Effector memory CD8-positive, alpha-beta T cell (primary cell): ENCODE measurements at regions not wholly inside any gene's neighbourhood (a gene's known extent, or its start where the extent isn't known, plus 50 kb on each side); places are given as distances from the start of the nearest gene placed in this dataset.

Experiments
- ATAC-seq: fragments of 150-1000 bp; cut with Tn5 transposase; replicated peaks from 2 replicates; pipeline ENCODE4 v1.10.0; 2021; ENCODE audit warnings: mild to moderate bottlenecking, moderate library complexity
- DNase-seq, 3 experiments: peaks; one replicate each; pipeline ENCODE4 v3.0.0; 2021
- H3K27ac Mint-ChIP-seq, 2 donors: one replicate each; pipeline ENCODE4 v1.8.0; 2022; ENCODE audit warnings: mild to moderate bottlenecking in 2 of 2, mixed read lengths in 2 of 2, moderate library complexity in 2 of 2
- H3K27me3 Mint-ChIP-seq, 2 donors: one replicate each; pipeline ENCODE4 v1.8.0; 2022; ENCODE audit warnings: mixed read lengths in 2 of 2
- H3K36me3 Mint-ChIP-seq: one replicate; pipeline ENCODE4 v1.8.0; 2022; ENCODE audit warnings: mild to moderate bottlenecking, moderate library complexity, mixed read lengths; ENCODE audit not compliant: insufficient read depth
- H3K4me1 Mint-ChIP-seq, 2 donors: one replicate each; pipeline ENCODE4 v1.8.0; 2022; ENCODE audit warnings: low read depth in 2 of 2, mixed read lengths in 2 of 2
- H3K4me3 Mint-ChIP-seq, 2 donors: one replicate each; pipeline ENCODE4 v1.8.0; 2022; ENCODE audit warnings: mild to moderate bottlenecking in 2 of 2, mixed read lengths in 2 of 2, moderate library complexity in 2 of 2
- H3K9me3 Mint-ChIP-seq, 2 donors: one replicate each; pipeline ENCODE4 v1.8.0; 2022; ENCODE audit warnings: mixed read lengths in 2 of 2

DNA sequence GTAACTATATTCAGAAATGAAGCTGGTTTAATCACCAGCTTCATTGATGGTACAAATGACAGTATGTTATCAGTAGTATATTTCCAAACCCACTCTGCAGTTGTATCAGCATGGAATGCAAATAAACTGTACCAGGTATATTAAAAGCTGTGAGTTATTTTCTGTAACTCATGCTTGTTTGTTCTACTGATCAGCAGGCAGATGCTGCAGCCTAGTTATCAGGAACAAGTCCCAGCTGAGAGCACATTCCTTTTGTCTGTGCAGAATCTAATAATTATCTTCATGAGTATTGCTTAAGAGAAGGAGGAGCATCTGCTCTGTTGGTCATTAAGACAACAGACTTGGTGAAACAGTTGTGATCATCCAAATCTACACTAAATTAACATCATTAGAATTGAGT lies 1331.1 kb downstream of the MRPL39 start:
- no peak for ATAC-seq
- no peak overlapping the region for H3K27ac Mint-ChIP-seq

DNA sequence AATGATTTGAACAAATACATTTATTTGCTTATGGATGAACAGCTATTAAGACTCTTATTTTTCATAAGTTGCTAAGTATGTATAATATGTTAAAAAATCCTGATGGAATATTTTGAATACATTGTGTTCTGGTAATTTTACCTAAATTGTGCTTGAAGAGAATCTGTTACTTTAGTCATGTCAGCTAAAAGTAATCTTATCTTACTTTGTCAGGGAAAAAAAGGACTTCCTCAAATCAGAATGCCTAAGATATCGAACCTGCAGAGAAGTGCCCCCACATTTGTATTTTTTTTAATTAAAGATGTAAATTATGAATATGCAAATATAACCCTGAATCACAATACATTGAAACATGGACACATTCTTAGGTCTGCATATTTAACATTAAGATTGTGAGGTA lies 1331.7 kb downstream of the MRPL39 start:
- Mint-ChIP-seq H3K27ac (no peak overlapping the region), H3K4me1 (no peaks in the 10 kb centered on the region), H3K27me3 (no peaks in the 10 kb centered on the region), H3K4me3 (no peak overlapping the region), H3K36me3 (no peaks in the 10 kb centered on the region), H3K9me3 (peaks cover 16 to 22% of the 10 kb centered on the region in 2 donors)
- ATAC-seq (no peak), DNase-seq (no peak)

More for the DNA sequence above, 1331.1 kb downstream of the MRPL39 start:
- Mint-ChIP-seq H3K9me3 (peaks cover 11 to 16% of the 10 kb centered on the region in 2 donors), H3K36me3 (no peaks in the 10 kb centered on the region), H3K27me3 (no peaks in the 10 kb centered on the region), H3K4me1 (no peaks in the 10 kb centered on the region), H3K4me3 (no peak overlapping the region)
- DNase-seq, result no peak

DNA sequence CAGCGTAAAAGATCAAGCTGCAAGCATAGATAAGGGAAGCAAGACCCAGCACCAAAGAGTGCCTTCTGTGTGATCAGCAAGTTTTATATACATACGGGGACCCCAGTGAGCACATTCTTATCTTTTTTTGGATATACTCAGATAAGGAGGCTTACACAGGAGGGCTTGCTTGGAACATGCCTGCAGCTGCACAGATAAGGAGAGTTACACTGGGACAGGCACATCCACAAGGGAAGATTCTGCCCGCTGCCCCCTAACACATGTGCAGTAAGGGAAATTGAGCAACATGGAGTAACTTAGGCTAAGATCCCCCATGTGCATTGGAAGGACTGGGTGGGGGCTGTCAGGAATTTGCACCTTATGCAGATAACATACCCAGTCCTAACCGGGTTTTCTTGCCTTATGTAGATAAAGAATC lies 1334.8 kb downstream of the MRPL39 start:
- no peak overlapping the region for H3K27ac Mint-ChIP-seq
- no peak overlapping the region for H3K4me3 Mint-ChIP-seq
- no peak for ATAC-seq
- no peaks in the 10 kb centered on the region for H3K4me1 Mint-ChIP-seq
- H3K27me3 Mint-ChIP-seq, result no peaks in the 10 kb centered on the region
- peaks cover 11 to 17% of the 10 kb centered on the region in 2 donors for H3K9me3 Mint-ChIP-seq
- no peaks in the 10 kb centered on the region for H3K36me3 Mint-ChIP-seq
- no peak for DNase-seq

DNA sequence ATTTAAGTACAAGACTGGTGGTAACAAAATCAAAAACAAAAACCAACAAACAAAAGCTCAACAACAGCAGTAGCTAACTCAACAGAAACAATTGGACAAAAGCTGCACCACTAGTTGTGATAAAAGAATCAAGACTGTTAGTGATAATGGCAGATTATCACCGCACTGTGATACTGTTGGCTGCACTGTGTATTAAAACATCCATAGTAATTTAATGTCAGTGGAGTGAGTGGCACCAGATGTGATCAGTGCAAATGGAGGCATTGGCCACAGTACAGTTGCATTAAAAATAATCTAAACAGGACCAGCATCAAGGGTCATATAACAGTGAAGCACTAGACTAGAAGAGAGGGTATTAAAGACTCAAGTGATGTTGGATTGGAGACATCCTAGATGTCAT lies 1341.3 kb downstream of the MRPL39 start:
- H3K9me3 Mint-ChIP-seq, result peaks cover 7 to 17% of the 10 kb centered on the region in 2 donors
- no peaks in the 10 kb centered on the region for H3K36me3 Mint-ChIP-seq
- no peak for ATAC-seq
- no peaks in the 10 kb centered on the region for H3K4me1 Mint-ChIP-seq
- H3K4me3 Mint-ChIP-seq, result no peak overlapping the region
- H3K27ac Mint-ChIP-seq, result no peak overlapping the region
- DNase-seq, result no peak
- no peaks in the 10 kb centered on the region for H3K27me3 Mint-ChIP-seq

DNA sequence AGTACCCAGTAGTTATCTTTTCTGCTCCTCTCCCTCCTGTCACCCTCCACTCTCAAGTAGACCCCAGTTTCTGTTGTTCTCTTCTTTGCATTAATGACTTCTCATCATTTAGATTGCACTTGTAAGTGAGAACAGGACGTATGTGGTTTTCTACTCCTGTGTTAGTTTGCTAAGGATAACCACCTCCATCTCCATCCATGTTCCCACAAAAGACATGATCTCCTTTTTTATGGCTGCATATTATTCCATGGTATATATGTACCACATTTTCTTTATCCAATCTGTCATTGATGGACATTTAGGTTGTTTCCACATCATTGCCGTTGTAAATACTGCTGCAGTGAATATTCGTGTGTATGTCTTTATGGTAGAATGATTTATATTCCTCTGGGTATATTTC lies 1346.5 kb downstream of the MRPL39 start:
- DNase-seq, result no peak
- Mint-ChIP-seq H3K4me1 (no peaks in the 10 kb centered on the region), H3K9me3 (peaks cover 5 to 8% of the 10 kb centered on the region in 2 donors), H3K36me3 (no peaks in the 10 kb centered on the region), H3K4me3 (no peak overlapping the region), H3K27me3 (no peaks in the 10 kb centered on the region), H3K27ac (no peak overlapping the region)
- no peak for ATAC-seq

DNA sequence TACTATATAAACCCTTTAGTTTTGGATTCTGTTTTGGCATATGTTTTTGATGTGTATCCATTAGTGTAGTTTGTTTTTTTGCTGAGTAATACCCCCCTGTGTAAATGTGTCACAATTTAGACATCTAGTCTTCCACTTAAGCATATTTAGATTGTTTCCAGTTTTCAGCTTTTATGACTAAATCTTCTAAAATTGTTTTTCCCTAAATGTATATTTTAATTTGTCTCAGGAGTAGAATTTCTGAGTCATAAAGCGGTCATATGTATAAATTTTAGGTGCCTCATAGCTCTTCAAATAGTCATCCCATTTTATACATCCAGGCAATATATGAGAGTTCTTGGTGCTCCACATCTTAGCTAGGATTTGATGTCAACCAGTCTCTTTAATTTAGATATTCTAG lies 1348.0 kb downstream of the MRPL39 start:
- DNase-seq (no peak), ATAC-seq (no peak)
- Mint-ChIP-seq H3K27me3 (no peaks in the 10 kb centered on the region), H3K9me3 (peaks cover 8 to 9% of the 10 kb centered on the region in 2 donors), H3K4me1 (no peaks in the 10 kb centered on the region), H3K36me3 (no peaks in the 10 kb centered on the region), H3K27ac (no peak overlapping the region), H3K4me3 (no peak overlapping the region)

DNA sequence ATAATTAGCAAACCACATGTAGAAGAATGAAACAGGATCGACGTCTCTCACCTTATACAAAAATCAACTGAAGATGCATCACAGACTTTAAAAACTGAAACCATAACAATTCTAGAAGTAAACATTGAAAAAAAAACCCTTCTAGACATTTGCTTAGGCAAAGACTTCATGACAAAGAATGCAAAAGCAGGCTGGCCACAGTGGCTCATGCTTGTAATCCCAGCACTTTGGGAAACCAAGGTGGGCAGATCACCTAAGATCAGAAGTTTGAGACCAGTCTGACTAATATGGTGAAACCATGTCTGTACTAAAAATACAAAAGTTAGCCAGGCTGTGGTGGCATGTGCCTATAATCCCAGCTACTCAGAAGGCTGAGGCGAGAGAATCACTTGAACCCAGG lies 1351.7 kb downstream of the MRPL39 start:
- Mint-ChIP-seq H3K27ac (no peak overlapping the region), H3K4me1 (no peaks in the 10 kb centered on the region), H3K27me3 (no peaks in the 10 kb centered on the region), H3K36me3 (no peaks in the 10 kb centered on the region), H3K9me3 (peaks cover 2 to 4% of the 10 kb centered on the region in 2 donors), H3K4me3 (no peak overlapping the region)
- DNase-seq (no peak), ATAC-seq (no peak)

DNA sequence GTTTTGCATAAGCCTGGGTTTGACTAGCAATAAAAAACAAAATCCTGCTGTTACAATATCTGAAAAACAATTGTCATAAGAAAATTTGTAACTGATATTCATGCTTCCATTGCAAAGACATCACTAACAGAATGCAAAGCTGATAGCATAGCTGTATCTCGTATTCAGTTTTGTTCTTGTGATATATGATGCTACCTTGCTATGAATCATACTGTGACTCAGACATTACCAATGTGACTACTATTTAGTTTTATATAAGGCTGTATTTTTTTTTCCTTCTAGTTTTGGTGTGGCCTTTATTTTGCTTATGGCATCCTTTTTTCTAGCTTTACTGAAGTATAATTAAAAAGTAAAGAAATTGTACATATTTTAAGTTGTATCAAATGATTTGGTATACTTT lies 1381.8 kb downstream of the MRPL39 start:
- peaks cover 0 to 2% of the 10 kb centered on the region in 2 donors for H3K9me3 Mint-ChIP-seq
- no peak overlapping the region for H3K4me3 Mint-ChIP-seq
- no peaks in the 10 kb centered on the region for H3K36me3 Mint-ChIP-seq
- H3K4me1 Mint-ChIP-seq, result no peaks in the 10 kb centered on the region
- no peaks in the 10 kb centered on the region for H3K27me3 Mint-ChIP-seq
- no peak overlapping the region for H3K27ac Mint-ChIP-seq
- DNase-seq, result no peak
- no peak for ATAC-seq

DNA sequence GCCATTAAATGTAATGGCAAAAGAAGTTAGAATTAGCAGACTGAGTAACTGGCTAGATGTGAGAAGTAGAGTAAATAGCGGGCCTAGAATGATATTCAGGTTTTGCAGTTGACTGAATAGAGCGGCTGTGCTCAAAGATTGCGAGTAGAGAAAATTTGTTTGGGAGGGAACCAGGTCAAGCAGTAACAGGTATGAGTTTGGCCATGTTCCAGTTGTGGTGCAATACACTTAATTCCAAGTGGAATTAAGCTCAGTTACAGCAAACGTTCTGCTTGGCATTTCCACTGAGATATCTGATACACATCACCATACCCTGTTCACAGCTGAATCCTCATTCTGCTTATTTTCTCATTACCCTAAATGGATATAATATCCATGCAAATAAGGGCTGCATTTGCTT lies 1382.9 kb downstream of the MRPL39 start:
- Mint-ChIP-seq H3K4me1 (no peaks in the 10 kb centered on the region), H3K4me3 (no peak overlapping the region), H3K36me3 (no peaks in the 10 kb centered on the region), H3K27ac (no peak overlapping the region), H3K27me3 (no peaks in the 10 kb centered on the region), H3K9me3 (peaks cover 0 to 2% of the 10 kb centered on the region in 2 donors)
- ATAC-seq, result no peak
- DNase-seq, result no peak

DNA sequence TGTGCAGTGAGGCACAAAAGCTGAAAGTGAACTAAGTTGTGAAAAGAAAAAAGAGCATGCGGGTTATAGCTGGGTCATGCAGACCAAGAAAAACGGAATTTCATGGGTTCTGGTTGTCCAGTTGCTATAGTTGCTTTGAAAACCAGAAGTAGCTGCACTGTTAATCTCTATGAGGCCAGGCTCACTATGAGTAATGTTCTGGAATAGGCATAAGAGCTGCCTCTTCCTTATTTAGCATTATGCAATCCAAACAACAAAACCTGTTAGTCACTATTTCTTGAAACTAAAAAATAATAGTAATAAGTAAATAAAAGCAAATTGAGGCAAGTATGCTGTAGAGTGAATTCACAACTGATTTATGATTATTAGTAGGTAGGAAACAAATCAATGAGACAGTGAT lies 1383.7 kb downstream of the MRPL39 start:
- Mint-ChIP-seq H3K9me3 (peaks cover 0 to 2% of the 10 kb centered on the region in 2 donors), H3K36me3 (no peaks in the 10 kb centered on the region), H3K4me3 (no peak overlapping the region), H3K27me3 (no peaks in the 10 kb centered on the region), H3K4me1 (no peaks in the 10 kb centered on the region), H3K27ac (no peak overlapping the region)
- DNase-seq, result no peak
- no peak for ATAC-seq

DNA sequence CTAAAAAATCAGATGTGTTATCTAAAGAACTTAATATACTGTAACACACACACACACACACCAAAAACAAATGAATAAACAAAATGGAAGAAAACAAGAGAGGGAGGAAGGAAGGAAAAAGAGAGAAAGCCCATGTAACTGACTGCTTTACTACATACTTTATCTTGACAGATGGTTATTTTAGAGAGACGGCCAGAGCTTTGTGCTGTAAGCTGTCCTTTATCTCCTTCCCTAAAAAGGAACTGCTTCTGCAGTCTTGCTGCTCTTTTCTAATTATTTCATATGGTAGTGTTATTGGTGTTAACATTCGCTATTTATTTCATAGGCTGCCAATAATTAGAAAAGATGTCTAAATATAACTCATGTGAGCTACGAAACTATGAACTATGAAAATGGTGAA lies 1384.6 kb downstream of the MRPL39 start:
- ATAC-seq, result no peak
- Mint-ChIP-seq H3K4me3 (no peak overlapping the region), H3K27ac (no peak overlapping the region), H3K36me3 (no peaks in the 10 kb centered on the region), H3K9me3 (peaks cover 2 to 3% of the 10 kb centered on the region in 2 donors), H3K27me3 (no peaks in the 10 kb centered on the region), H3K4me1 (no peaks in the 10 kb centered on the region)
- no peak for DNase-seq

DNA sequence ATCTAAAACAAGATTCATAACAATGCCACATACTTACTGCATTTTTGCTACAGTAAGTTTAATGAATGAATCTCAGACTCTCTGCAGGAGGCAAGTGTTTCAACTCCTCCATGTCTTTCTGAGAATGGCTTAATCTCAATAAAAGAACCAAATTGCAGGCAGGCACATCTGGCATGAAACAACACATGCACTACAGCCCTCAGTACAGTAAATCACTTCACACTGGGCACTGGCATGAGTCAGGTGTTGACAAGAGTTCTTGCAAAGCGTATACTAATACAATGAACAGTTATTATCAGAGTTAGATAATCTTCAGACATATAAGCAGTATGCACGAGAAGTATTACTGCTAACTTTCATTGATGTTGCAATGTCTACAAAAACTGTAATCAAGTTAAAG lies 1386.8 kb downstream of the MRPL39 start:
- no peak overlapping the region for H3K4me3 Mint-ChIP-seq
- peaks cover 4 to 8% of the 10 kb centered on the region in 2 donors for H3K9me3 Mint-ChIP-seq
- no peak overlapping the region for H3K27ac Mint-ChIP-seq
- no peaks in the 10 kb centered on the region for H3K27me3 Mint-ChIP-seq
- DNase-seq (no peak), ATAC-seq (no peak)
- H3K4me1 Mint-ChIP-seq, result no peaks in the 10 kb centered on the region
- no peaks in the 10 kb centered on the region for H3K36me3 Mint-ChIP-seq

DNA sequence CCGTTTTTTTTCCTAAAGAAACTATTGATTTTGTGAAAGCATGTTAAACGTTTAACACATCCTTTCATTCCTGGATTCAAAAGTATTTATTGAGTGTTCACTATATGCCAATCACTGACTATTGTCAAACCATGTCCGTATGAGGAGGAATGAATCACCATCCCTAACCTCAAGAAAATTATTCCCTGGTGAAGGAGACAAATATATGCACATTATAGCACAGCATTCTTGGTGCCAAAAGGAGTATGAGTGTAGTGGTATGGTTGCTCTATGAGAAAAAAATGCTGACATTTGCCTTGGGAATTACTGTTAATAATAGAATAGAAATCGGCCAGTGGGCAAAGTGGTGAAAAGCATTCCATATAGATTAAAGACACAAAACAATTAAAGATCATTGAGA lies 1390.1 kb downstream of the MRPL39 start:
- no peak for DNase-seq
- H3K27ac Mint-ChIP-seq, result no peak overlapping the region
- no peak for ATAC-seq
- peaks cover 2 to 16% of the 10 kb centered on the region in 2 donors for H3K9me3 Mint-ChIP-seq
- H3K36me3 Mint-ChIP-seq, result no peaks in the 10 kb centered on the region
- no peaks in the 10 kb centered on the region for H3K4me1 Mint-ChIP-seq
- H3K4me3 Mint-ChIP-seq, result no peak overlapping the region
- no peaks in the 10 kb centered on the region for H3K27me3 Mint-ChIP-seq

DNA sequence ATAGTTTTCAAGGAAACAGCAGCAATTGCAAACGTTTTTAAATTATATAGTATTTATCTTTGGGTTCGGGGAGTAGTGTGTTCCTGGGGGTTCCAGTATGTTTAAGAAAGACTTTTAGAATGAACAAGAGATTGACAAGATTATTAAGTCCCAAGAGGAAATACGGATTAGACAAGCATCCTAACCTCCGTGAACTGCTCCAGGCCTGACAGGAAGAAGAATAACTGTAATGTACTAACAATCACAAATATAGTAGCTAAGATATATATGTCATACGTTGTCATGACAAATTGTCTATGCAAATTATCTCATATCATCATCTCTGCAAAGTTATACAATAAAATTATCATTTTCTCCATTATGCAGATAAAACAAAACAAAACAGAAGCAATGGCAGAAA lies 1397.2 kb downstream of the MRPL39 start:
- H3K4me3 Mint-ChIP-seq, result no peak overlapping the region
- DNase-seq (no peak), ATAC-seq (no peak)
- H3K4me1 Mint-ChIP-seq, result no peaks in the 10 kb centered on the region
- no peak overlapping the region for H3K27ac Mint-ChIP-seq
- no peaks in the 10 kb centered on the region for H3K27me3 Mint-ChIP-seq
- H3K36me3 Mint-ChIP-seq, result no peaks in the 10 kb centered on the region
- H3K9me3 Mint-ChIP-seq, result peaks cover 7 to 8% of the 10 kb centered on the region in 2 donors
